HG02973 (cell line): ENCODE measurements at regions not wholly inside any gene's neighbourhood (a gene's known extent, or its start where the extent isn't known, plus 50 kb on each side); places are given as distances from the start of the nearest gene placed in this dataset.
A peak's percentile ranks its signal among the peaks of the same experiment; 100 is the strongest.

Experiments
- ATAC-seq: cut with Tn5 transposase; IDR thresholded peaks from one replicate; pipeline ENCODE4 v1.9.1; 2021; ENCODE audit warnings: moderate library complexity; ENCODE audit not compliant: unreplicated experiment

GRCh38 chr1:101290922-101291561 is 54.2 kb downstream of the S1PR1 start:
- no peak for ATAC-seq

- ATAC-seq, result no peak
Observed at GRCh38 chr1:101291562-101292380, 55.0 kb downstream of the S1PR1 start.

- ATAC-seq, result peak; percentile 54
Observed at GRCh38 chr1:101293461-101294051, 56.7 kb downstream of the S1PR1 start.

GRCh38 chr1:101295209-101295608 is 58.4 kb downstream of the S1PR1 start:
- ATAC-seq, result no peak

GRCh38 chr1:101298663-101299062 is 61.8 kb downstream of the S1PR1 start:
- ATAC-seq, result no peak

GRCh38 chr1:101299141-101299540 is 62.3 kb downstream of the S1PR1 start:
- no peak for ATAC-seq

GRCh38 chr1:101299710-101300109 is 62.9 kb downstream of the S1PR1 start:
- no peak for ATAC-seq

GRCh38 chr1:101300916-101301315 is 64.1 kb downstream of the S1PR1 start:
- ATAC-seq, result no peak

- ATAC-seq, result no peak
Observed at GRCh38 chr1:101301446-101302057, 64.7 kb downstream of the S1PR1 start.

- ATAC-seq, result no peak
Observed at GRCh38 chr1:101302831-101303511, 66.2 kb downstream of the S1PR1 start.

- ATAC-seq, result no peak
Observed at GRCh38 chr1:101307985-101308689, 71.3 kb downstream of the S1PR1 start.

- ATAC-seq, result no peak
Observed at GRCh38 chr1:101308935-101309333, 72.1 kb downstream of the S1PR1 start.

- ATAC-seq, result peak; percentile 51
Observed at GRCh38 chr1:101309334-101310311, 72.8 kb downstream of the S1PR1 start.

- no peak for ATAC-seq
Observed at GRCh38 chr1:101310506-101310905, 73.7 kb downstream of the S1PR1 start.

- no peak for ATAC-seq
Observed at GRCh38 chr1:101311146-101311920, 74.5 kb downstream of the S1PR1 start.

- no peak for ATAC-seq
Observed at GRCh38 chr1:101312147-101312546, 75.3 kb downstream of the S1PR1 start.

- no peak for ATAC-seq
Observed at GRCh38 chr1:101313356-101313755, 76.5 kb downstream of the S1PR1 start.

- ATAC-seq, result peak; percentile 45
Observed at GRCh38 chr1:101314244-101314643, 77.4 kb downstream of the S1PR1 start.
